GM19395 (cell line): ENCODE measurements at regions not wholly inside any gene's neighbourhood (a gene's known extent, or its start where the extent isn't known, plus 50 kb on each side); places are given as distances from the start of the nearest gene placed in this dataset.

ENCODE experiments used
- ATAC-seq: cut with Tn5 transposase; IDR thresholded peaks from one replicate; pipeline ENCODE4 v1.9.1; 2021; ENCODE audit warnings: mild to moderate bottlenecking, moderate library complexity; ENCODE audit not compliant: unreplicated experiment

DNA sequence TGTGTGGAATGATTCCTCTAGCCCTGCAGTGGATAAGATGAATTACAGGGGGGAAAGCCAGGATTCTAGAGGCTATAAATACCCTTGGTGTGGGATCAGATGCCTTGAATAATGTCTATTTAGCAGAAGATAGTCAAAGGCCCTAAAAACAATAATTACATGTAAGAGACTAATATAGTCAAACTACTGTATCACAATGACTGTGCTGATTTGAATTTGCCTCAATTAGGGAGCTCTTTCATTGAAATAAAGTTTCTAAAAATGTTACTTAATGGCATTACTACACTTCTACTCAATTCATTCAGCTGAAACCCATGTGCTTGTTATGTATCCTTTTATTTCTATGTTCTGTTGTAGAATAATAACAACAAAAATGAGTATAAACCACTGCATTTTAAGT is 915.6 kb downstream of the TUSC7 start:
- no peak for ATAC-seq

GRCh38 chr3:117626577-117626976 is 917.0 kb downstream of the TUSC7 start:
- ATAC-seq = no peak

DNA sequence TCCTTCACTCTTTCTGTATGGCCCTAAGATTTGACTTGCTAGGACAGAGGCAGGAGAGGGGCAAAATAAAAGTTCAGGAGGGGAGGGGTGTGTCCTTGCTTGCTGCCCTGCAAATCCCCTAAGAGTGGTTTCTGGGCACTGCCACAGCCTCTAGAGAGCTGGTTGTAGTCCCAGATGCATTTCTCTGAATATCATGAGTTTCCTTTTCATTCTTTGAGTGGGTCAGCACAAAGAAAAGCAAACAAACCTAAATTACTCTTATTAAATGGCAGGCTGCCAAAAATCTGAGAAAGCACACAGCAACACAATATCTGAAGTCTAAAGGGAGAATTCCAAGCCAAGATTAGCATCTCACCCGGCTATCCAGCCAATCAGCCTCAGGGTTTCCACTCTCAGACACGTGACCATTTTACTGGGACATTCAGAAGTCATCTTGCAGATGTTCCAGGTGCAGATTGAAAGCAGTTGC is 919.3 kb downstream of the TUSC7 start:
- ATAC-seq = no peak

- no peak for ATAC-seq
Measured at GRCh38 chr3:117629505-117629904, 919.9 kb downstream of the TUSC7 start.

GRCh38 chr3:117630469-117630868 is 920.9 kb downstream of the TUSC7 start:
- peak; percentile 84 for ATAC-seq

DNA sequence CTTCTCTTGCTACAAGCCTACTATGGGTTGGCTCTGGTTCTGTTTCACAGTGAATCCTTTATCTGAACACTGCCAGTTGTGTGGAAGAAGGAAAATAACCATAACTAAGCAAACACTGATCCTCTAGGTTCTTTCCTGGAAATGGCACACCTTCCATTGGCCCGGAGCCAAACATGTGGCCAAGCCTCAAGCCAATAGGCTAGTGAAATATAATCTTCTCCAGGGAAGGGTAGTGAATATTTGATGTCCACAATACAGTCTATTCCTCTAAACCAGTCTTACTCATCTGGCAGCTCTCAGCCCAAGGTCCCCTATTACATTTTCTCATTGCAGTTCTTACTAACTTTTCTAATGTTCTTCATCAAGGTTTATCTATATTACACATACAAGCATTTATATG is 921.3 kb downstream of the TUSC7 start:
- ATAC-seq = peak; percentile 12

GRCh38 chr3:117631781-117632180 is 922.2 kb downstream of the TUSC7 start:
- ATAC-seq = no peak

DNA sequence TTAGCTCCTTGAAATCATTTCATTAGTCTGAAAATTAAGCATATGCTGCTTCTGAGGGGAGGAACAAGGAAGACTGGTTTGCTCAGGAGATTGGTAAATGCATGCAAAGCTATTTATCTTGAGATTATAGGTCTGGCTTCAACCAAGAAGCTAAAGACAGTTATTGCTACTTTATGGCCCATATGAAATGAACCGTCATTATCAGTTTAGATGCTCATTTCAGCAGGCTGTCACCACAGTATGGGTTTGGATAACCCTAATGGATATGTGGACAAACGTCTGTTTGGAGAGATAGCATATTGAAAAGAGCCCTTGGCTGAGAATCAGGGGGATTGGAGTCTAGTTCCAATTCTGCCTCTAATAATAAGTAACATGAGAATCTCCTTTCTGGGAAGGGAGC is 922.6 kb downstream of the TUSC7 start:
- no peak for ATAC-seq

DNA sequence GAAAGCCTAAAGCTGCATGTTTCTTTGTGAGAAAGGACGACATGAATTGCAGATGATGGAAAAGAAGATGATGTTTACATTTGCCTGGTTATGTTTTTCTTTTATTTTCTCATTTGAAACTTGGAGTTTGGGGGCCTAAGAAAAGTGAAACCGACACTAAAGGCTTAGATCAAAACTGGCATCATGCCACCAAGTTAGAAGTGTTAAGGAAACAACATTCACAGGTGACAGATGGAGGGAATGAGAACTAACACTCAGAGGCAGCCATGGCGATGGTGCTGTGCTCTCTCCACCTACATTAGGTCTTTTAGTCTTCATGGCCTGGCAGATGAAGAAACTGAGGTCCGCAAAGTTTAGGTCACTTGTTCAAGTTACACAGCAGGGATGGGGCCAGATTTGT is 923.6 kb downstream of the TUSC7 start:
- ATAC-seq = no peak

DNA sequence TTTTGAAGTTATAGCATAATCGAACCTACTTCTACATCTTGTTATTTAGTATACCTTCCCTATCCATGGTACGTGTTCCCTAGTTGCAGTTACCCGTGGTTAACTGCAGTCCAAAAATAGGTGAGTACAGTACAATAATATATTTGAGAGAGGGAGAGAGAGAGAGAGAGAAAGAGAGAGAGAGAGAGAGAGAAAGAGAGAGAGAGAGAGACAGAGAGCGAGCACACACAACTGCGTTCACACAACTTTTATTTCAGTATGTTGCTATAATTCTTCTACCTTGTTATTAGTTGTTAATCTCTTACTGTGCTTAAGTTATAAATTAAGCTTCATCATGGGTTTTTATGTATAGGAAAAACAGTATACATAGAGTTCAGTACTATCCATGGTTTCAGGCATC is 928.1 kb downstream of the TUSC7 start:
- no peak for ATAC-seq

GRCh38 chr3:117644203-117644602 is 934.6 kb downstream of the TUSC7 start:
- no peak for ATAC-seq

DNA sequence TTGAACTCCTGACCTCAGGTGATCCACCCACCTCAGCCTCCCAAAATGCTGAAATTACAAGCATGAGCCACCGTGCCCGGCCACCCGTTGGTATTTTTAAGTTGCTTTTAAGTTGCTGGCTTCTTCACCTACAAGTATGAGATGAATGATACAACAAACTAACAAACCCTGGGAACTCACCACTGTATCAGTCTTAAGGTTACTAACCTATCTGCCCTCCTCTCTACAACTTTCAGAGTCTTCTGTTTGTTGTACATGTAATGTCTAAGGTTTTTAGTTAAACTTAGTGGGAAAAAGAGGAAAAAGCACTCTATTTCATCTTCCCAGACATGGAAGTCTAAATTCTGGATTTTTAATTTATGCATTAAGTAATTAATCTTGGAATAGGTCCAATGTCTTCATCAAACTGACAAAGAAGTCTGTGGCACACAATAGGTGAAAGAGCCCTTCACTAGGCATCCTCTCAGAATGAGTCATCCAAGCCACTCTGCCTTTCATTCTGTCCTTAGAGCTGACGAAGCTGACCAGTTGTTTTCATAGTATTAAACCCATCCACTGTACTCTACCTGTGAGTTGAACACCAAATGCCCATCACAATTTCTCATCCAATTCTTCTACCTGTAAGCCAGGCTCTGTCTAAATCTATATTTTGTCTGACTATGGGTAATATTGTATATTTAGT is 936.1 kb downstream of the TUSC7 start:
- ATAC-seq = peak; percentile 83

DNA sequence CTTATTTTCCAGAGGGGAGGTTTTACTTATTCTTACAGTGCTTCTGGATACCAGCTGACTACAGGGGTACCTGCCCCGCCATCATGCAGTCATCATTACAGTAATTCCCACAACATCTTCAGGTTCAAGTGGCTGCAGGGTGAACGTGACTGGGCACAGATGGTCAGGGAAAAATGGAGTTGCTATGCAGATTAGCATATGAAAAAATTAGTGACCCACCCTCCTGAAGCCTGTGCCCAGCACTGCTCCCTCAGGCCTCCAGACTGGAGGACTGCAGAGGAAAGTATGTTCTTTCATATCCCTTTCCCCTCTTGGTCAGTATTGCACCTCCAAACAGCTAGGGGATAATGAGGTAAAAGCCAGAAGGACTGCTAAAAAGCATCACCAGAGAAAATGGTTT is 937.9 kb downstream of the TUSC7 start:
- no peak for ATAC-seq

- ATAC-seq = no peak
Measured at GRCh38 chr3:117651246-117651645, 941.7 kb downstream of the TUSC7 start.

- ATAC-seq = no peak
Measured at GRCh38 chr3:117656391-117656790, 946.8 kb downstream of the TUSC7 start.

GRCh38 chr3:117657278-117657677 is 947.7 kb downstream of the TUSC7 start:
- no peak for ATAC-seq

- ATAC-seq = no peak
Measured at GRCh38 chr3:117660941-117661817, 951.6 kb downstream of the TUSC7 start.

DNA sequence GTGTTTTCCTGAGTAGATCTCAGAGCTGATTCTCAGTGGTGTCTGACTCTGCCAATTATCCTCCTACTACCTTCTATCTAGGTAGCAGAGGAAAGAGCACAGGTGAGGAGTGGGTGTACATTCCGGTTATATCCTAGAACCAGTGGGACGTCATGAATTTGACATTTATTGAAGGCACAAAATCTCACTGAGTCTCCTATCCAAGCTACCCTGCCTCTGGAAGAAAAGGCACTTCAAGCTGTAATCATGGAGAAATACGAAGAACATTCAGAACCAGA is 952.2 kb downstream of the TUSC7 start:
- ATAC-seq = no peak

GRCh38 chr3:117665296-117665695 is 955.7 kb downstream of the TUSC7 start:
- ATAC-seq = no peak

DNA sequence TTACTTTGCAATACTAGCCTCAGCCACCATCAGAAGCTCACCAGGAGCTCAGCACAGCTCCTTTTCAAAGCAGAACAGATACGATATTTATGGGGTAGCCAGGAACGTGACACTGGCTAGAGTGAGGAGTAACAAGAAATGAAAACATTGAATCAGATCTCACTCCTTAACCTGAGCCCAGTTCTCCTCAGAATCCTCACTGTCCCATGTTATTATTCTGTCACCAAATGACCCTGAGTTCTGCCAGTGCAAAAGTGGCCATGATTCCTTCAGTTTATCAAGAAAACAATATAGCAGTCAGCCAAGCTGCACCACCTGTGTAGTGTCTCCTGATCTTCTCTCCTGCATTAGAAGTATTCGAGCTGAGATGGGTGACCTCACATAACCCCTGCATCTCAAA is 956.7 kb downstream of the TUSC7 start:
- ATAC-seq = no peak

DNA sequence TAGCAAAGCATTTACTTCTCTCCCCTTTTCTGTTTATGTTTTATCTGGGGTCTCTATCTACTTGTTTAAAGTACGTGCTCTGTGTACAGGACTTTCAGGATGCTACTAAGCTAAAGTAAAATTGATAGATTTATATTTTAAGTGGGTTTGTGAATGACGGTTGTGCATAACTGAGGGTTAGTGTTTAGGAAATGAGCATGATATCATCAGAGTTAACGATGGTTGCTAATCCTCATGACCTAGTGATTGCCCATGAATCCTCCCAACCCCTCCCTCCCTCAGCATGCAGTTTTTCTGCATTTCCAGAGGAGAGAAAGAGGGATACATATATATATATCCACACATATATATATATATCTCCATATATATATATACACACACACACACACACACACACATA is 957.2 kb downstream of the TUSC7 start:
- no peak for ATAC-seq

DNA sequence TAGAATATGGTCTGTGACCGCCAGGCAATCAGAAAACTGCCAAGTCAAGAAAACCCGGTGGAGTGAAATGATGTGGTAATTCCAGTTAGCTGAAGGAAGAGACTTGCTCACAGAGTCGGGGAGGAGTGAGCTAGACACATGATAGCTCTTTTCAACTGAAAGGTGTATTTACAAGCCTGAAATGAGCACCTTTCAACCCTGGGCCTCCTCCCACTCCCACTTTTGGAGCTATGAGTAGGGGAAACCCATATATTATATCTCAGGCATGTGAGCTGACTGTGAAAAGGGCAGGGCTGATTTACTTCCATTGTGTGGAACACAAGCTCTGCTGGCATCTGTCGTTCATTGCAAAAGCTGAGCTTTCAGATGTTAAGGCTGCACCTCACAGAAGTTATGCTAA is 960.2 kb downstream of the TUSC7 start:
- ATAC-seq = no peak
